ENCODE measurements at regions not wholly inside any gene's neighbourhood (a gene's known extent, or its start where the extent isn't known, plus 50 kb on each side); places are given as distances from the start of the nearest gene placed in this dataset.

- Histone ChIP-seq H2BK5ac (ENCODE audit: insufficient read length, low read length) (no peak overlapping the region), H3K14ac (ENCODE audit: insufficient read depth, low read length) (no peak overlapping the region), H2AFZ (ENCODE audit: low read length) (no peak overlapping the region), H3K9me3 (ENCODE audit: control insufficient read depth, low read depth, low read length) (no peaks in the 10 kb centered on the region), H4K8ac (replicated peaks; ENCODE audit: insufficient read length, low read depth, low read length) (no peak overlapping the region), H3K18ac (ENCODE audit: insufficient read length, low read depth, low read length) (no peak overlapping the region), H3K4ac (ENCODE audit: low read depth, low read length) (no peak overlapping the region), H3K27ac (ENCODE audit: insufficient read length, low read depth, low read length) (no peak overlapping the region), H2AK5ac (ENCODE audit: insufficient read length, low read length) (no peak overlapping the region), H2BK12ac (ENCODE audit: insufficient read length, low read depth, low read length) (no peak overlapping the region), H2BK15ac (ENCODE audit: low read depth, low read length) (no peak overlapping the region), H3K4me1 (ENCODE audit: insufficient read depth, low read length) (peaks cover under 1% of the 10 kb centered on the region; the same call in 1 of the 2 replicates), H3K23ac (ENCODE audit: insufficient read length, low read depth, low read length) (no peak overlapping the region), H3K56ac (ENCODE audit: insufficient read length, low read depth, low read length) (no peak overlapping the region), H3K23me2 (ENCODE audit: insufficient read length, low read depth, low read length, poor library complexity, severe bottlenecking) (no peaks in the 10 kb centered on the region), H4K5ac (ENCODE audit: insufficient read length, low read depth, low read length) (no peak overlapping the region), H2BK20ac (ENCODE audit: low read depth, low read length, poor library complexity, severe bottlenecking) (no peak overlapping the region), H3K79me2 (ENCODE audit: insufficient read depth, low read length) (no peaks in the 10 kb centered on the region), H2BK120ac (ENCODE audit: low read depth, low read length, poor library complexity, severe bottlenecking) (no peak overlapping the region), H3K27me3 (ENCODE audit: insufficient read depth, low read length) (no peaks in the 10 kb centered on the region), H3K4me2 (ENCODE audit: insufficient read depth, insufficient read length, low read length) (no peak overlapping the region), H4K91ac (ENCODE audit: insufficient read length, low read depth, low read length) (no peak overlapping the region), H3K79me1 (ENCODE audit: insufficient read depth, low read depth, low read length, poor library complexity, severe bottlenecking) (no peaks in the 10 kb centered on the region), H3K9ac (ENCODE audit: extremely low read depth, insufficient read length, low read length) (no peak overlapping the region), H3T11ph (ENCODE audit: low read length) (no peak overlapping the region), H4K20me1 (ENCODE audit: control insufficient read depth, insufficient read depth, insufficient read length) (no peaks in the 10 kb centered on the region)
- peaks cover 4 to 11% of the 10 kb centered on the region in 2 experiments for H3K4me1 Mint-ChIP-seq
- DNase-seq: no peak
- no peaks in the 10 kb centered on the region for H3K27me3 Mint-ChIP-seq (ENCODE audit: low read depth)
- H3K9me3 Mint-ChIP-seq: no peaks in the 10 kb centered on the region
- H3K36me3 Mint-ChIP-seq (ENCODE audit: insufficient read depth in 1 of 3, low read depth in 3 of 3): no peaks in the 10 kb centered on the region; a peak in 1 of 7 replicates
- no peak for TF ChIP-seq CTCF (conservative IDR thresholded peaks at IDR 0.05)
- H3K27ac Mint-ChIP-seq: no peak overlapping the region
- no peak overlapping the region for H3K4me3 Mint-ChIP-seq
- WGBS (ENCODE audit: extremely low coverage, insufficient read length, low lambda C conversion rate): no CpG with 5 or more reads among the region's 5 CpGs
These were observed 216.2 kb downstream of the CD83 start for GRCh38 chr6:14333556-14334305.
